ENCODE measurements at regions not wholly inside any gene's neighbourhood (a gene's known extent, or its start where the extent isn't known, plus 50 kb on each side); places are given as distances from the start of the nearest gene placed in this dataset.

DNA sequence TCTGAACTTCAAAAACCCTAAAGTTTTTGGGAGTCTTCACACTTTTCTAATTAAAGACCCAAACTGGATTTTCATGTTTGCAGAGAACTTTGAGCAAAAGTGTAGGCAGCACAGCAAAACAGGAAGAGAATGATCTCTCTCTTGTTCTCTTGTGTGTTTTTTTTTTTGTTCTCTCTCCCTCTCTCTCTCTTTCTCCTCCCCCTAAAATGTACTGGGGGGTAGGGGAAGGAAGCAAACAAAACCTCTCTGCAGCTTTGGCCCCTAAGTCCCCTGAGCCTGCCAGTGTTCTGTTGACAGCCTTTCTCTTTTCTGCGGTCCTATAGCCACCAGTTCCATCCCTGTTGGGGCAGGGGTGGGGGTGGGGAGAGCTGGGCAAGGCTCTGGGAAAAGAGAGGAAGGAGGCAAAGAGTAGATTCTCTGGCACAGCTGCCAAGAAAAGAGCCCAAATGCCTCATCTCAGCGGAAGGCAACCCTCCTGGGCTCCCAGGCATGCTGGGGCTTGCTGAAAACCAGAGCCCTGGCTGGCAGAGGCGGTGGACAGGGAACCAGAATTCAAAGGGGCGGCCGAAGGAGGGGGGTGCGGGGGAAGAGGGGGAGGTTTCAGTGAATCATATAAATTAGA, 295.3 kb downstream of the SOX9 start:
- WGBS, 4 donors: 49 to 59% (median 50%) methylated on average over 6 of the region's 6 CpGs
- intact Hi-C loops (cut with DNase I): no loop called here
- no peaks in the 10 kb centered on the region for H3K4me1 ChIP-seq (replicated peaks in 1 of 2)
- TF ChIP-seq, protein P1, sequence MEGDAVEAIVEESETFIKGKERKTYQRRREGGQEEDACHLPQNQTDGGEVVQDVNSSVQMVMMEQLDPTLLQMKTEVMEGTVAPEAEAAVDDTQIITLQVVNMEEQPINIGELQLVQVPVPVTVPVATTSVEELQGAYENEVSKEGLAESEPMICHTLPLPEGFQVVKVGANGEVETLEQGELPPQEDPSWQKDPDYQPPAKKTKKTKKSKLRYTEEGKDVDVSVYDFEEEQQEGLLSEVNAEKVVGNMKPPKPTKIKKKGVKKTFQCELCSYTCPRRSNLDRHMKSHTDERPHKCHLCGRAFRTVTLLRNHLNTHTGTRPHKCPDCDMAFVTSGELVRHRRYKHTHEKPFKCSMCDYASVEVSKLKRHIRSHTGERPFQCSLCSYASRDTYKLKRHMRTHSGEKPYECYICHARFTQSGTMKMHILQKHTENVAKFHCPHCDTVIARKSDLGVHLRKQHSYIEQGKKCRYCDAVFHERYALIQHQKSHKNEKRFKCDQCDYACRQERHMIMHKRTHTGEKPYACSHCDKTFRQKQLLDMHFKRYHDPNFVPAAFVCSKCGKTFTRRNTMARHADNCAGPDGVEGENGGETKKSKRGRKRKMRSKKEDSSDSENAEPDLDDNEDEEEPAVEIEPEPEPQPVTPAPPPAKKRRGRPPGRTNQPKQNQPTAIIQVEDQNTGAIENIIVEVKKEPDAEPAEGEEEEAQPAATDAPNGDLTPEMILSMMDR (IDR thresholded peaks at IDR 0.05): no peak
- no peak for TF ChIP-seq POLR2A (IDR thresholded peaks at IDR 0.05)
- no peak overlapping the region for H3K4me3 ChIP-seq
- H3K27ac ChIP-seq: no peak overlapping the region
- no peak for DNase-seq
- no peaks in the 10 kb centered on the region for H3K36me3 ChIP-seq (replicated peaks in 1 of 2)
- peaks cover 0 to 12% (median 0%) of the 10 kb centered on the region in 3 donors for H3K9me3 ChIP-seq (replicated peaks in 1 of 3)
- H3K27me3 ChIP-seq: no peaks in the 10 kb centered on the region

DNA sequence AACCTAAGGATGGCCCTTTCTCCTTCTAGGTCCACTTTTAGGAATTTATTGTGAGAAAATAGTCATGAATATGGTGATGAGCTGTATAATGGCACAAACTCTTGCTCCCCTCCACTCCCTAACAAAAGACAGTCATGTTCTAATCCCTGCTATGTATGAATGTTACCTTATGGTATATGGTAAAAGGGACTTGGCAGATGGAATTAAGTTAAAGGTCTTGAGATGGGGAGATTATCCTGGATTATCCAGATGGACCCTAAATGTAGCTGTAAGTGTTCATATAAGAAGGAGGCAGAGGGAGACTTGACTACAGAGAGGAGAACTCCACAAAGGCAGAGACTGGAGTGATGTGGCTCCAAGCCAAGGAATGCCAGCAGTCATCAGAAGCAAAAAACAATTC, 296.1 kb downstream of the SOX9 start:
- DNase-seq: no peak
- Histone ChIP-seq H3K36me3 (replicated peaks in 1 of 2) (no peaks in the 10 kb centered on the region), H3K27ac (no peak overlapping the region), H3K4me1 (replicated peaks in 1 of 2) (no peaks in the 10 kb centered on the region), H3K27me3 (no peaks in the 10 kb centered on the region), H3K4me3 (no peak overlapping the region), H3K9me3 (replicated peaks in 1 of 3) (peaks cover 0 to 12% (median 0%) of the 10 kb centered on the region in 3 donors)
- intact Hi-C loops (cut with DNase I): no loop called here
- no peak for TF ChIP-seq POLR2A (IDR thresholded peaks at IDR 0.05)
- TF ChIP-seq, protein P1 (IDR thresholded peaks at IDR 0.05): no peak

DNA sequence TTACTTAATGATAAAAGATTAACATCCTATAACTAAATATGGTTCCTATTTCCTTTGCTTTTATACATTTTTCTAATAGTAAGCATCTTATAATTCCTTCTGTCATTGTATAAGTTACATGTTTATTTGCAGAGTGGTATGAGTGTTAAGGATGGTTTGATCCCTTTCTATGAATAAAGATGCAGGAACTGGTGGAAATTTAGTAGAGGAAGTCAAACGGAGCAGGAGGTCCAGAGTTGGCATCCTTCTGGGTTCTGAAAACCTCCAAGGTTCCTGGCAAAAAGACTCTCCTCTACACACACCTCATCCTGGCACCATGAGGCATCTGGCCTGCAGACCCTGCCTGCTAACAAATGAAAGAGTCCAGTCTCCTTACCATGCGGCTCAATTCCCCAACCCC, 296.8 kb downstream of the SOX9 start:
- TF ChIP-seq, protein P1 (IDR thresholded peaks at IDR 0.05): no peak
- no peak for TF ChIP-seq POLR2A (IDR thresholded peaks at IDR 0.05)

DNA sequence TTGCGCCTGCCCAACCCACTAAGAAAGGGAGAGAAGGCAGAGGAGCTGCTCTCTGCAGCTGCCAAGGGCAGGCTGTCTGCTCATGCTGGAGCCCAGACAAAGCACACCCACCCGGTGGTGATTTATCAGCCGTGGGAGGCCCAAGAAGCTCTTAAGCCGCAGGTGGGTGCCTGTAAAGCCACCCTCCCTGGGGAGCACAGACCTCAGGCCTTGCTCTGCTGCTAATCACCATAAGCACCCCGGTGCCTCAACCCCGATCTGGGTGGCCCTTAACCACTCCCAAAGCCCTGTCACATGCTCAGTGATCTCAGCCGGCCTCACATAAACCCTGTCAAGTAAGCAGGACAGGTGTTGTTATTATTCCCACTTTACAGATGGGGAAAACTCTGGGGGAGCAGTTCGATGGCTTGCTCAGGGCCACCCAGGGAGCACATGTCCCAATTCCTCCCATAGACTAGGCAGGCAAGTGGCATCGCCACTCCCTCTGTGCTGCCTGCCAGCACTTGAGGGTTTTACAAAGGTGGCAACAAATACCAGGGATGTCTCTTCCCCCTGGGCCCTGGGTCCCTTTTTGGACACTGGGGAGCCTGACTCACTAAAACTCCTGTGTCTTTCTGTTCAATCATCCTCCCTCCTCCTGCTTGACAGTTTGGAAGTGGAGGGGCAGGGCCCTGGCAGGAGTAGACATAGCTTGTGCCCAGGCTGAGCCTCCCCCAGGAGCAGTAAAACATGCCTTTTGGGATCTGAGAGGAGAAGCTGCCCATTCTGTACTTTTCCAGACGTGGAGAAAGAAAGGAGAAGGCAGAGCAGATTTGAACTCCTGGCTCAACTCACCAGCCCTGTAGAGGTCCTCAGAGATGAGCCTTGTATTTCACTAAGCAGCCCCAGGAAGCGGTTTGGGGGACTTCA, 299.3 kb downstream of the SOX9 start:
- Histone ChIP-seq H3K27me3 (no peaks in the 10 kb centered on the region), H3K4me3 (no peak overlapping the region), H3K36me3 (replicated peaks in 1 of 2) (no peaks in the 10 kb centered on the region), H3K9me3 (replicated peaks in 1 of 3) (peaks cover 0 to 12% (median 0%) of the 10 kb centered on the region in 3 donors), H3K27ac (no peak overlapping the region), H3K4me1 (replicated peaks in 1 of 2) (no peaks in the 10 kb centered on the region)
- TF ChIP-seq POLR2A (IDR thresholded peaks at IDR 0.05): no peak
- TF ChIP-seq, protein P1 (IDR thresholded peaks at IDR 0.05): no peak
- WGBS, 4 donors: 78 to 91% (median 83%) methylated on average over 4 to 11 of the region's 11 CpGs
- DNase-seq: no peak
- intact Hi-C loops (cut with DNase I): no loop called here

More for the DNA sequence above, 296.8 kb downstream of the SOX9 start:
- peaks cover 0 to 12% (median 0%) of the 10 kb centered on the region in 3 donors for H3K9me3 ChIP-seq (replicated peaks in 1 of 3)
- WGBS, 4 donors: 76 to 92% (median 83%) methylated on average over 2 of the region's 2 CpGs
- H3K36me3 ChIP-seq (replicated peaks in 1 of 2): no peaks in the 10 kb centered on the region
- DNase-seq: no peak
- no peaks in the 10 kb centered on the region for H3K4me1 ChIP-seq (replicated peaks in 1 of 2)
- no peak overlapping the region for H3K27ac ChIP-seq
- H3K27me3 ChIP-seq: no peaks in the 10 kb centered on the region
- H3K4me3 ChIP-seq: no peak overlapping the region
- intact Hi-C loops (cut with DNase I): no loop called here
